RWPE2 (cell line): ENCODE measurements at regions not wholly inside any gene's neighbourhood (a gene's known extent, or its start where the extent isn't known, plus 50 kb on each side); places are given as distances from the start of the nearest gene placed in this dataset.
A peak's percentile ranks its signal among the peaks of the same experiment; 100 is the strongest.

ENCODE experiments used
- ATAC-seq: fragments of 200-7000 bp; cut with Tn5 transposase; 3 replicates; pipeline ENCODE4 v1.9.1; 2021; ENCODE audit warnings: low read depth
- DNase-seq: peaks from one replicate; pipeline ENCODE4 v3.0.0-alpha.2; 2020; ENCODE audit warnings: low spot score
- H3K27ac ChIP-seq: fragments of 450-650 bp; 2 replicates; pipeline ENCODE4 v1.5.1; 2017; ENCODE audit warnings: mild to moderate bottlenecking; ENCODE audit not compliant: poor library complexity, severe bottlenecking
- H3K27me3 ChIP-seq: fragments of 250-450 bp; sonication (Bioruptor Pico); 2 replicates; pipeline ENCODE4 v1.5.1; 2021; ENCODE audit warnings: mild to moderate bottlenecking, moderate library complexity; ENCODE audit not compliant: insufficient read depth, poor library complexity, severe bottlenecking
- H3K36me3 ChIP-seq: fragments of 250-450 bp; sonication (Bioruptor Pico); 2 replicates; pipeline ENCODE4 v1.5.1; 2020; ENCODE audit warnings: low read depth, mild to moderate bottlenecking, moderate library complexity
- H3K4me1 ChIP-seq: fragments of 250-450 bp; sonication (Bioruptor Pico); 2 replicates; pipeline ENCODE4 v1.5.1; 2021; ENCODE audit warnings: mild to moderate bottlenecking, moderate library complexity; ENCODE audit not compliant: insufficient read depth, poor library complexity, severe bottlenecking
- H3K4me3 ChIP-seq: fragments of 250-450 bp; sonication (Bioruptor Pico); 2 replicates; pipeline ENCODE4 v1.5.1; 2021; ENCODE audit warnings: mild to moderate bottlenecking, moderate library complexity; ENCODE audit not compliant: severe bottlenecking
- H3K9me3 ChIP-seq: fragments of 250-450 bp; sonication (Bioruptor Pico); 2 replicates; pipeline ENCODE4 v1.5.1; 2021; ENCODE audit warnings: mild to moderate bottlenecking, moderate library complexity; ENCODE audit not compliant: severe bottlenecking
- TF ChIP-seq, protein P1 (sequence below): fragments of 450-650 bp; IDR thresholded peaks from one replicate; pipeline ENCODE4 v1.5.1; 2017; ENCODE audit warnings: mild to moderate bottlenecking, moderate library complexity; ENCODE audit not compliant: poor library complexity, severe bottlenecking

DNA sequence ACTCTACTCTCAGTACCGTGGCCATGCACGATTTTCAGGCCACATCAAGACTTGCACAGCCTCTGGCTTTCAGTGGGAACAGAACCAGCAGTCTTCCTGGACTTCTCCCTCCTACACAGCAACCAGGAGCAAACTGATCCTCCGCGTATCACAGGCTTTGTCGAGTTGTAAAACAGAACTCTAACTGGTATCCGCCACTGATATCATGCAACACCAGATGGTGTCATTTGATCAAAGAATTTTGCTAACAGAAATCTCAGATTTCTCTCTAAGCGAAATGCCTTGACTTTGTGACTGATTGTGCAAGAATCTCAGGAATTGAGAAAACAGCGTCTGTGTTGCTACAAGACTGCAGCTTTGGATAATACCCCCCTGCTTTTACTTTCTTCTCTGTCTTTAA is 85.7 kb downstream of the COPS8 start:
- H3K9me3 ChIP-seq = no peaks in the 10 kb centered on the region
- no peaks in the 10 kb centered on the region for H3K36me3 ChIP-seq
- ATAC-seq = peak; percentile 70
- no peak for DNase-seq
- no peak overlapping the region for H3K27ac ChIP-seq
- peaks cover 3% of the 10 kb centered on the region for H3K4me1 ChIP-seq
- TF ChIP-seq, protein P1, sequence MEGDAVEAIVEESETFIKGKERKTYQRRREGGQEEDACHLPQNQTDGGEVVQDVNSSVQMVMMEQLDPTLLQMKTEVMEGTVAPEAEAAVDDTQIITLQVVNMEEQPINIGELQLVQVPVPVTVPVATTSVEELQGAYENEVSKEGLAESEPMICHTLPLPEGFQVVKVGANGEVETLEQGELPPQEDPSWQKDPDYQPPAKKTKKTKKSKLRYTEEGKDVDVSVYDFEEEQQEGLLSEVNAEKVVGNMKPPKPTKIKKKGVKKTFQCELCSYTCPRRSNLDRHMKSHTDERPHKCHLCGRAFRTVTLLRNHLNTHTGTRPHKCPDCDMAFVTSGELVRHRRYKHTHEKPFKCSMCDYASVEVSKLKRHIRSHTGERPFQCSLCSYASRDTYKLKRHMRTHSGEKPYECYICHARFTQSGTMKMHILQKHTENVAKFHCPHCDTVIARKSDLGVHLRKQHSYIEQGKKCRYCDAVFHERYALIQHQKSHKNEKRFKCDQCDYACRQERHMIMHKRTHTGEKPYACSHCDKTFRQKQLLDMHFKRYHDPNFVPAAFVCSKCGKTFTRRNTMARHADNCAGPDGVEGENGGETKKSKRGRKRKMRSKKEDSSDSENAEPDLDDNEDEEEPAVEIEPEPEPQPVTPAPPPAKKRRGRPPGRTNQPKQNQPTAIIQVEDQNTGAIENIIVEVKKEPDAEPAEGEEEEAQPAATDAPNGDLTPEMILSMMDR = peak; percentile 75
- no peaks in the 10 kb centered on the region for H3K27me3 ChIP-seq
- H3K4me3 ChIP-seq = no peak overlapping the region

DNA sequence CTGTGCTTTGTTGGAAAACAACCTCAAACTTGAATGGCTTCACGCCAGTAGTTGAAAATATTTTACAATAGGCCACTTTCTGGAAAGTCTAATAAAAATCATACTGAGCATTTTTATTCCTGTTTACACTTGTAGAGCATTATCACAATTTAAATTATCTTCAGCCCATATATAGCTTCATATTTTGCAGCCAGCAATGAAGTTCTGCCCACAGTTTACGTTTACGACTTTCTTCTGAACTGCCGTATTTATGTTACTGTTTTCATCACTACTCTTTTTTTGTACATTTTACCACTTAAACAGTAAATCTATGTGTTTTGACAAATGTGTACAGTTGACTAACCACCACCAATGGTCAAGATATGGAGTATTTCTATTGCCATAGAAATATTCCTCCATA is 86.2 kb downstream of the COPS8 start:
- Histone ChIP-seq H3K27me3 (no peaks in the 10 kb centered on the region), H3K4me1 (peaks cover 3% of the 10 kb centered on the region), H3K4me3 (no peak overlapping the region), H3K27ac (no peak overlapping the region), H3K36me3 (no peaks in the 10 kb centered on the region), H3K9me3 (no peaks in the 10 kb centered on the region)
- DNase-seq = no peak
- ATAC-seq = no peak
- TF ChIP-seq, protein P1 = no peak

GRCh38 chr2:237177052-237177451 is 91.4 kb downstream of the COPS8 start:
- TF ChIP-seq, protein P1 = no peak
- no peak for DNase-seq
- Histone ChIP-seq H3K4me1 (peaks cover 6% of the 10 kb centered on the region), H3K27me3 (no peaks in the 10 kb centered on the region), H3K36me3 (no peaks in the 10 kb centered on the region), H3K27ac (no peak overlapping the region), H3K9me3 (no peaks in the 10 kb centered on the region), H3K4me3 (no peak overlapping the region)
- ATAC-seq = no peak

DNA sequence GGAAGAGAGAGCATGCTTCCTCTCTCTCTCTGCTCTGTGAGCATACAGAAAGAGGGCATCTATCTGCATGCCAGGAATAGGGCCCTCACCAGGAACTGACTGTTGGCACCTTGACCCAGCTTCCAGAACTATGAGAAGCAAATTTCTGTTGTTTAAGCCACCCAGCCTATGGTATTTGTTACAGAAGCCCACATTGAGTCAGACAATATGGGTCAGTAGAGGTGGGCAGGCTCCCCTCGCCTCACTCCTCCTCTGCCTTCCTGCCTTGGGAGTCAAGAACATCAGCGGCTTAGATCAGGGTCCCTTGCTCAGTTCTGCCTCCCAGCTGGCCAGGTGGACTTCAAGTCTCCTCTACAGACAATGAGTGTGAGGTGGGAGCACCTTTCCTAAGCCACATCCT is 92.3 kb downstream of the COPS8 start:
- TF ChIP-seq, protein P1 = no peak
- ATAC-seq (no peak), DNase-seq (no peak)
- Histone ChIP-seq H3K27me3 (no peaks in the 10 kb centered on the region), H3K27ac (peak overlapping the region; percentile 17), H3K36me3 (no peaks in the 10 kb centered on the region), H3K9me3 (no peaks in the 10 kb centered on the region), H3K4me3 (no peak overlapping the region), H3K4me1 (peaks cover 6% of the 10 kb centered on the region)

DNA sequence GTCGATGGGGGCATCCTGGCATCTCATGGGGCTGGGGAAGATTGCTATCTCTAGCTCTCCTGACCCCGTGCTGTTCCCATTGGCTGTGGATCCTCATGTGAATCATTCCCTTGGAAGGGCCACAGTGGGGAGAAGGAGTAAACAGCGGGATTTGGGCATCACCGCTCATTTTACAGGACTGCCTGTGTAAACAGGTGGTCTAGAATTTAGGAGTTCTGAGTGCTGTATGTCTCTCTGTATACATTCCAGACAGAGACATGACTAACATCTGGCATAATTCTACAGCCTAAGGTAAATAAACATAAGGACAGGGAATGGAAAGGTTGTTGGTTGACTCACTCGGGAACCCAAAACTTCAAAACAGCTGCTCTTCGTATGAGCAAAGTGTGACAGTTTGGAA is 92.7 kb downstream of the COPS8 start:
- no peak for DNase-seq
- Histone ChIP-seq H3K4me3 (no peak overlapping the region), H3K27me3 (no peaks in the 10 kb centered on the region), H3K4me1 (peaks cover 6% of the 10 kb centered on the region), H3K36me3 (no peaks in the 10 kb centered on the region), H3K9me3 (no peaks in the 10 kb centered on the region), H3K27ac (peak overlapping the region; percentile 17)
- peak; percentile 96 for ATAC-seq
- TF ChIP-seq, protein P1 = no peak
